HG02571 (cell line): ENCODE measurements at regions not wholly inside any gene's neighbourhood (a gene's known extent, or its start where the extent isn't known, plus 50 kb on each side); places are given as distances from the start of the nearest gene placed in this dataset.

Experiments used
- ATAC-seq: cut with Tn5 transposase; IDR thresholded peaks from one replicate; pipeline ENCODE4 v1.9.1; 2021; ENCODE audit warnings: mild to moderate bottlenecking, moderate library complexity; ENCODE audit not compliant: unreplicated experiment

GRCh38 chr18:71798986-71799673 lies 745.0 kb downstream of the CBLN2 start:
- no peak for ATAC-seq

GRCh38 chr18:71797554-71797953 lies 746.6 kb downstream of the CBLN2 start:
- no peak for ATAC-seq

- no peak for ATAC-seq
These were observed 759.4 kb downstream of the CBLN2 start for GRCh38 chr18:71784777-71785176.

- ATAC-seq = no peak
These were observed 783.6 kb downstream of the CBLN2 start for GRCh38 chr18:71760541-71760940.

GRCh38 chr18:71754246-71754645 lies 789.9 kb downstream of the CBLN2 start:
- ATAC-seq = no peak

- ATAC-seq = no peak
These were observed 800.5 kb downstream of the CBLN2 start for GRCh38 chr18:71743634-71744033.

- no peak for ATAC-seq
These were observed 814.5 kb downstream of the CBLN2 start for GRCh38 chr18:71729611-71730010.

GRCh38 chr18:71727909-71728308 lies 816.2 kb downstream of the CBLN2 start:
- no peak for ATAC-seq

GRCh38 chr18:71725256-71725655 lies 818.9 kb downstream of the CBLN2 start:
- ATAC-seq = no peak

GRCh38 chr18:71707985-71708500 lies 836.1 kb downstream of the CBLN2 start:
- ATAC-seq = no peak

GRCh38 chr18:71707400-71707799 lies 836.7 kb downstream of the CBLN2 start:
- ATAC-seq = peak; percentile 42

- no peak for ATAC-seq
These were observed 854.6 kb downstream of the CBLN2 start for GRCh38 chr18:71689416-71690160.

- ATAC-seq = no peak
These were observed 861.6 kb downstream of the CBLN2 start for GRCh38 chr18:71682591-71682990.

- ATAC-seq = no peak
These were observed 866.0 kb downstream of the CBLN2 start for GRCh38 chr18:71678144-71678543.

GRCh38 chr18:71673954-71674353 lies 870.2 kb downstream of the CBLN2 start:
- no peak for ATAC-seq

- ATAC-seq = no peak
These were observed 870.6 kb downstream of the CBLN2 start for GRCh38 chr18:71673498-71673897.

GRCh38 chr18:71666481-71666880 lies 877.7 kb downstream of the CBLN2 start:
- ATAC-seq = no peak

- ATAC-seq = no peak
These were observed 879.0 kb downstream of the CBLN2 start for GRCh38 chr18:71665131-71665530.

- ATAC-seq = no peak
These were observed 900.3 kb downstream of the CBLN2 start for GRCh38 chr18:71643822-71644221.

GRCh38 chr18:71630696-71631095 lies 913.4 kb downstream of the CBLN2 start:
- ATAC-seq = no peak

- no peak for ATAC-seq
These were observed 918.5 kb downstream of the CBLN2 start for GRCh38 chr18:71625556-71626090.

GRCh38 chr18:71598374-71598773 lies 945.8 kb downstream of the CBLN2 start:
- no peak for ATAC-seq
